Mesothelial cell of epicardium (in vitro differentiated cells): ENCODE measurements at regions not wholly inside any gene's neighbourhood (a gene's known extent, or its start where the extent isn't known, plus 50 kb on each side); places are given as distances from the start of the nearest gene placed in this dataset.

Experiments
- DNase-seq, 2 experiments: peaks; one replicate each; pipeline ENCODE4 v3.0.0; 2021; ENCODE audit warnings: low spot score in 2 of 2; ENCODE audit not compliant: unreplicated experiment in 2 of 2
- H3K27ac Mint-ChIP-seq: 2 replicates; pipeline ENCODE4 v1.8.0; 2021; ENCODE audit warnings: mixed read lengths
- H3K27me3 Mint-ChIP-seq: 2 replicates; pipeline ENCODE4 v1.8.0; 2021; ENCODE audit warnings: low read depth, mixed read lengths
- H3K36me3 Mint-ChIP-seq: 2 replicates; pipeline ENCODE4 v1.8.0; 2021; ENCODE audit warnings: mixed read lengths
- H3K4me1 Mint-ChIP-seq: 2 replicates; pipeline ENCODE4 v1.8.0; 2021; ENCODE audit warnings: mixed read lengths
- H3K4me3 Mint-ChIP-seq: 2 replicates; pipeline ENCODE4 v1.8.0; 2021; ENCODE audit warnings: mild to moderate bottlenecking, moderate library complexity, mixed read lengths
- H3K9me3 Mint-ChIP-seq: 2 replicates; pipeline ENCODE4 v1.8.0; 2021; ENCODE audit warnings: mixed read lengths
- CTCF ChIP-seq: fragments of 200-600 bp; sonication (generic); IDR thresholded peaks from one replicate; pipeline ENCODE4 v1.5.0; 2021; ENCODE audit warnings: antibody characterized with exemption; ENCODE audit not compliant: unreplicated experiment

DNA sequence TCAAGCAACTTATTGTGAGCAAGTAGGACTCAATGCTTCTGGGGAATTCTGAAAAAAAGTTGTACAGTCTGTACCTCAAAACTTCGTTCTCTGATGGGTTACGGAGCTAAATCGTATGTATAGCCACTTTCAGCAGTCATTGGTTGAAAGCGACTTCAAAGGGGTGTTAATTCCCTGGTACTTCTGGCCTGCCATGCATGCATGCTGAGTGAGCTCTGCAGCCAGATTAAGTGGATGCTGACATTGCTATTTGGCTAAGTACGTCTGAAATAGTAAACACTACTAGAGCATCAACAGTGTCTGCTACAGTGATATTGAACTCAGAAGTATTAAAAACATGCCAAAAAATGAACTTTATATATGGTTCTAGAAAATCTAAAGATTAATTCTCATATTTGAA is 1183.1 kb upstream of the PCDH20 start:
- Mint-ChIP-seq H3K27ac (no peak overlapping the region), H3K36me3 (no peaks in the 10 kb centered on the region), H3K27me3 (peaks cover 4% of the 10 kb centered on the region), H3K9me3 (no peaks in the 10 kb centered on the region), H3K4me1 (peaks cover 6% of the 10 kb centered on the region), H3K4me3 (no peak overlapping the region)
- TF ChIP-seq CTCF: no peak
- DNase-seq: no peak

GRCh38 chr13:62595976-62596375 is 1180.3 kb upstream of the PCDH20 start:
- TF ChIP-seq CTCF: no peak
- no peaks in the 10 kb centered on the region for H3K9me3 Mint-ChIP-seq
- H3K4me3 Mint-ChIP-seq: no peak overlapping the region
- H3K27me3 Mint-ChIP-seq: peaks cover 12% of the 10 kb centered on the region
- no peaks in the 10 kb centered on the region for H3K36me3 Mint-ChIP-seq
- H3K4me1 Mint-ChIP-seq: peaks cover 6% of the 10 kb centered on the region
- DNase-seq: no peak
- H3K27ac Mint-ChIP-seq: no peak overlapping the region

- TF ChIP-seq CTCF: no peak
- Mint-ChIP-seq H3K27me3 (peaks cover 20% of the 10 kb centered on the region), H3K4me3 (no peak overlapping the region), H3K4me1 (peaks cover 6% of the 10 kb centered on the region), H3K27ac (no peak overlapping the region), H3K36me3 (no peaks in the 10 kb centered on the region), H3K9me3 (no peaks in the 10 kb centered on the region)
- DNase-seq: no peak
These were observed 1178.2 kb upstream of the PCDH20 start for GRCh38 chr13:62593804-62594203.

DNA sequence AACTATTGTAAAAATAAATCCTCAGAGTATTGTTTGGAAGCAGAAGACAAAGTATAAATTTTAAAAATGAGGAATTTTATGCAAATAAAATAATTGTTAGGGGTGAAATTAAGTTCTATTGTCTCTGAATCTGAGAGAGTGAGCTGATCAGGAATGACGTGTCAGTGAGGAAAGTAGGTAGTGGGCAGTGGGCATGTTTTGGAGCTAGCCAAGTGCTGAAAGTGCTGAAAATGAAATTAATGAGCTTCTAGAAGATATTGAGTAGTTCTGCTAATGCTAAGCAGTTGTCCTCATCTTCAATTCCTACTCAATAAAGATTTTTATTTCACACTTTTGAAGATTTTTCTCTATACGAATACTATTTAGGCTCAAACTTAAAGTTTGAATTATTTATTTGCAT is 1167.8 kb upstream of the PCDH20 start:
- peaks cover 6% of the 10 kb centered on the region for H3K4me1 Mint-ChIP-seq
- H3K27ac Mint-ChIP-seq: no peak overlapping the region
- TF ChIP-seq CTCF: no peak
- peaks cover 5% of the 10 kb centered on the region for H3K27me3 Mint-ChIP-seq
- no peaks in the 10 kb centered on the region for H3K9me3 Mint-ChIP-seq
- no peak for DNase-seq
- H3K4me3 Mint-ChIP-seq: no peak overlapping the region
- H3K36me3 Mint-ChIP-seq: no peaks in the 10 kb centered on the region

DNA sequence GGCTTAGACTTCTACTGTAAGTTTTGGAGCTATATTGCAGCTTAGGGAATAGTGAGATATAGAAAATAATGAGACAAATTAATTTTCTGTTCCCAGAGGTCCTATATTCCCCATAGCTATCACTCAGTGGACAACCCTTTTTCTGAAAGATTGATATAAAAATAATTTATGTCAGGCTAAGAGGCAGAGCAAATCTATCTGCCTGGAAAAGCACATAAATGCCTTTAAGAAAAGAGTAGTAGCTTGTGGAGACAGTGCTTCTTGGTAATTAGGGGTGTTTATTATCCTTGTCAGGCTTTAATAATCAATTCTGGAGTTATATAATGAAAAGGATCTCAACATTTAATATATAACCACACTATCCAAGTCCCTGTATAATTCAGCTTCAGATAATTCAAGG is 1162.8 kb upstream of the PCDH20 start:
- TF ChIP-seq CTCF: no peak
- Mint-ChIP-seq H3K4me1 (no peaks in the 10 kb centered on the region), H3K4me3 (no peak overlapping the region), H3K27me3 (no peaks in the 10 kb centered on the region), H3K9me3 (no peaks in the 10 kb centered on the region), H3K36me3 (no peaks in the 10 kb centered on the region), H3K27ac (no peak overlapping the region)
- no peak for DNase-seq

DNA sequence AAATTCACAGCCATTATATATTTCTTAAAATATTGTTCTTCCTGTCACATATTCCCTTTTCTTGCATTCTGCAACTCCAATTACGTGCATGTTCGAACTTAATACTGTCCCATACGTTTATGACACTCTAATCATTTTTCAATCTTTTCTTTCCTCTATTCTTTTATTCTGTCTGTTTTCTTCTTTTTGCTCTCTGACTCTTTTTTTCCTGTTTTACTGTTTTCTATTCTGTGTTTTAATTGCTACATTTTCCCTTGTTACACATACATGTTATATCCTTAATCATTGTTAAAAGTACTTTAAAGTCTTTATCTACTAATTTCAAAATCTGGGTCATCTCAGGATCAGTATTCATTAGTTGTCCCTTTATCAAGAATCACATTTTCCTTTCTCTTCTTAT is 1149.1 kb upstream of the PCDH20 start:
- H3K4me3 Mint-ChIP-seq: no peak overlapping the region
- DNase-seq: no peak
- H3K27me3 Mint-ChIP-seq: peaks cover 6% of the 10 kb centered on the region
- no peaks in the 10 kb centered on the region for H3K36me3 Mint-ChIP-seq
- H3K9me3 Mint-ChIP-seq: no peaks in the 10 kb centered on the region
- H3K27ac Mint-ChIP-seq: no peak overlapping the region
- H3K4me1 Mint-ChIP-seq: no peaks in the 10 kb centered on the region
- no peak for TF ChIP-seq CTCF
